ENCODE measurements at regions not wholly inside any gene's neighbourhood (a gene's known extent, or its start where the extent isn't known, plus 50 kb on each side); places are given as distances from the start of the nearest gene placed in this dataset.

DNA sequence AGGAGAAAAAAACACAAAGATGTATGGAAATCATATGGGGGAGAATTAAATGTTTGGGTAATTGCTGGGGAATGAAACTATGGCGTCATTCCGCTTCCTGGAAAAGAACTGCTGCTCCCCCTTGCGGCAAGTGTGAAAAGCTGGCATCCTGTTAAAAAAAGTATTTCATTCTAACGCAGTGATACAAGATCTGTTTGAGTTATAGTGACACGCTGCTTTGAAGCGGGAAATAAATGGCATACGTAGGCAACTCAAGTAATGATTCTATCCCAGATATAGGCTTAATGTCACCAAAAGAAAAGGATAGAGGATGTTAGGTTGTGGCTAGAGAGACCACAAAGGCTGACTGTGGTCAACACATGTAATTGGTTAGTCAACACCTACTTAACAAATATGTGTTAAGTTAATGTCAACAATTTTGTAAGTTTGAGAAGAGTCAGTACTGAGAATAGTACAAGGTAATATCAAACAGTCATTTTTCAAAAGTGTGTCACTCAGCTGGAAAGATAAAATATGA is 70.2 kb upstream of the ALDH1A1 start:
- Mint-ChIP-seq H3K27ac (no peak overlapping the region), H3K4me3 (no peak overlapping the region), H3K4me1 (peaks cover 9% of the 10 kb centered on the region), H3K36me3 (ENCODE audit: low read depth) (no peaks in the 10 kb centered on the region), H3K9me3 (no peaks in the 10 kb centered on the region), H3K27me3 (peaks cover 4% of the 10 kb centered on the region)
- ChIA-PET CTCF (no interaction called here), POLR2A (no interaction called here)
- peak; percentile 56 for DNase-seq

GRCh38 chr9:73022353-73022752 is 69.5 kb upstream of the ALDH1A1 start:
- H3K27me3 Mint-ChIP-seq: peaks cover 7% of the 10 kb centered on the region
- POLR2A ChIA-PET: no interaction called here
- no peaks in the 10 kb centered on the region for H3K9me3 Mint-ChIP-seq
- no peak overlapping the region for H3K4me3 Mint-ChIP-seq
- no peak overlapping the region for H3K27ac Mint-ChIP-seq
- H3K36me3 Mint-ChIP-seq (ENCODE audit: low read depth): no peaks in the 10 kb centered on the region
- CTCF ChIA-PET: no interaction called here
- DNase-seq: no peak
- H3K4me1 Mint-ChIP-seq: peaks cover 9% of the 10 kb centered on the region

DNA sequence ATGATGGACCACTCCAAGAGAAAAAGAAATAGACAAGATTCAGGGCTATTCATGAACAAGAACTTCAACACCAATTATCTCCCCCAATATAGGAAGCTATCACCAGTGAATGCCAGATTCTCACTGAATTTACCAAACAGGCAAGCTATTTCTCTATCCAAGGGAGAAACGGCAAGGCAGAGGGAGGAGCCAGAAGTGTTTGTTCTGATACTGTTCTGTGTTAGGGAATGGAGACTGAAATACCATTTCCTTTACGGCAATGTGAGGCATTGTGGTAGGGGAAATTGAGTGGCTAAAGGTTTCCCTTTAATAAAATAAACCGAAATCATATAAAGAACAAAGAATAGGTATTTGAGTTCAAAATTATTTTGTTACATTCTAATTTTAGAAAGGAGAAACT is 68.0 kb upstream of the ALDH1A1 start:
- Mint-ChIP-seq H3K36me3 (ENCODE audit: low read depth) (no peaks in the 10 kb centered on the region), H3K27me3 (peaks cover 10% of the 10 kb centered on the region), H3K4me3 (no peak overlapping the region), H3K27ac (no peak overlapping the region), H3K4me1 (peaks cover 9% of the 10 kb centered on the region), H3K9me3 (no peaks in the 10 kb centered on the region)
- DNase-seq: no peak
- CTCF ChIA-PET: interaction anchor here (1.3 kb wide), 1 partner anchor 740 kb away, joined by 3 read pairs; no protein-coding TSS in a partner anchor
- POLR2A ChIA-PET: no interaction called here

DNA sequence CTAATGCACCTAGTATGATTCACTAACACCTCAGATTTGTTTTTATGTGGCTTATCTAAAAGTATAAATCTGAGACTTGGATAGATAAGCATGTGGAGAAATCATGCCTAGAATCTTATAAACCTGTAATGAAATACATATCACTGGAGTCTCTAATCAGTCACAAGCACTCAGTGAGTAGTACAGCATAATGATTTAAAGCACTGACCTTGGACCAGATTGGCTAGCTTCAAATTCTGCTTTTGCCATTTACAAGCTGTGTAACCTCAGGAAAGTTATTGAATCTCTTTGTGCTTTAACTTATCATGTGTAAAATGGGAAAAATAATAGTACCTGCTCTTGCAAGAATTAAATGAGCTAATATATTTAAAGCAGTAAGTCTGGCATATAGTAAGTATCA is 61.2 kb upstream of the ALDH1A1 start:
- Mint-ChIP-seq H3K4me3 (no peak overlapping the region), H3K4me1 (no peaks in the 10 kb centered on the region), H3K27ac (no peak overlapping the region), H3K27me3 (peaks cover 19% of the 10 kb centered on the region), H3K9me3 (no peaks in the 10 kb centered on the region), H3K36me3 (ENCODE audit: low read depth) (no peaks in the 10 kb centered on the region)
- ChIA-PET CTCF (interaction anchor here (0.6 kb wide), 1 partner anchor 11 kb away, joined by 6 read pairs; no protein-coding TSS in a partner anchor), POLR2A (no interaction called here)
- DNase-seq: no peak

GRCh38 chr9:73011956-73012355 is 59.1 kb upstream of the ALDH1A1 start:
- Mint-ChIP-seq H3K4me1 (no peaks in the 10 kb centered on the region), H3K4me3 (no peak overlapping the region), H3K27me3 (peaks cover 23% of the 10 kb centered on the region), H3K27ac (no peak overlapping the region), H3K36me3 (ENCODE audit: low read depth) (no peaks in the 10 kb centered on the region), H3K9me3 (no peaks in the 10 kb centered on the region)
- ChIA-PET CTCF (no interaction called here), POLR2A (no interaction called here)
- DNase-seq: no peak

DNA sequence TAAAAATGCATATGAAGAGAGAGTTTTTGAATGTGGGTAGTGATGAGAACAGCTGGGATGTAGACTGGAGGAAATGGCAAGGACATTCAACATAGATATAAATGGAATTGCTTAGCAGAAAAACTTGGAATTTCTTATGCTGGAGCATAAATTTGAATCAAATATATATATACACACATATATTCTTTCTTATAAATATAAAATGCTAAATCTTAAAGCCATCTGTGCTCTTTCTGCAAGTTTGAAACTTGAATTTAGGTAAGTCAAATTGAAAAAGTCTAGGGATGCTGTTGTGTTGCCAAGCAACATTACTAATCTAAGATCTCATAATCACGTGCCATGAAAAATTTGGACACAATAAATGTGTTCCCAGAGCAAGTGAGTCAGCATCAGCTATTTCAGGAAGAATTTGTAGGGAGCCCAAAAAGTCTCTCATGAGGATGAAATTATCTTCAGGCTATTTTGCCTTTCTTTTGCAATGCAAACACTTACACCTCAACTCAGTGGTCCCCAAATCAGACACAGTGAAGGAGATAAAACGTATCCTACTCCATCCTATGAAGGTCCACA is 58.4 kb upstream of the ALDH1A1 start:
- H3K27me3 Mint-ChIP-seq: peaks cover 22% of the 10 kb centered on the region
- no peak overlapping the region for H3K27ac Mint-ChIP-seq
- no peaks in the 10 kb centered on the region for H3K9me3 Mint-ChIP-seq
- ChIA-PET CTCF (no interaction called here), POLR2A (no interaction called here)
- H3K4me3 Mint-ChIP-seq: no peak overlapping the region
- no peaks in the 10 kb centered on the region for H3K36me3 Mint-ChIP-seq (ENCODE audit: low read depth)
- H3K4me1 Mint-ChIP-seq: no peaks in the 10 kb centered on the region
- no peak for DNase-seq

DNA sequence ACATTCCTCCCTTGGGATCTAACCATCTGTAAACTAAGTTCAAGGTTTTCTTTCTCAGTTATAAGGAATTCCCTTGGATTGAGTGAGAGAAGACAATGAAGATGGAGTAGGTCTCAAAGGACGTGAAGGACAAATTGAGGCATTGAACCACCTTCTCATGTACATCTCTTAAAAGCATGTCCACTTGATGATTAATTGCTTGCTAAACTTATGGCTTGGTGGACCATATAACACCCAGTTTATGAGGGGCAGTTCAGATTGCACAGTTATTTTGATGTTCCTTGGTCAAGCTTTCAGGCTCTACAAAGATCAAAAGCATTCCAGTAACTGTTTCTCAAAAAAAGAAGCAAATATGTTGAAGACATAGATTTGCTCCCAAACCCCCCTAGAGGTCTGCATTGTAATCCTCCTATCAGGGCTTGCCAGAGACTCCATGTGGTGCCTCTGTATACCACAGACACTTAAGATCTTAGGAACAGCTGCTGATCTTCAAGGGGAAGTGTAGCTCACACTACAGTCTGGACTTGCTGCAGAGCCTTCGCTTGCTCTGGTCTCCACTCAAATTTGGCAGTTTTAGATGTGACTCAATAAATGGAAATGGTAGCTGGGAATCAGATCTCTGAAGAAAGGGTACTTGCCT is 56.9 kb upstream of the ALDH1A1 start:
- H3K9me3 Mint-ChIP-seq: no peaks in the 10 kb centered on the region
- ChIA-PET CTCF (no interaction called here), POLR2A (no interaction called here)
- peaks cover 22% of the 10 kb centered on the region for H3K27me3 Mint-ChIP-seq
- no peaks in the 10 kb centered on the region for H3K4me1 Mint-ChIP-seq
- DNase-seq: no peak
- no peak overlapping the region for H3K4me3 Mint-ChIP-seq
- H3K27ac Mint-ChIP-seq: no peak overlapping the region
- H3K36me3 Mint-ChIP-seq (ENCODE audit: low read depth): no peaks in the 10 kb centered on the region

DNA sequence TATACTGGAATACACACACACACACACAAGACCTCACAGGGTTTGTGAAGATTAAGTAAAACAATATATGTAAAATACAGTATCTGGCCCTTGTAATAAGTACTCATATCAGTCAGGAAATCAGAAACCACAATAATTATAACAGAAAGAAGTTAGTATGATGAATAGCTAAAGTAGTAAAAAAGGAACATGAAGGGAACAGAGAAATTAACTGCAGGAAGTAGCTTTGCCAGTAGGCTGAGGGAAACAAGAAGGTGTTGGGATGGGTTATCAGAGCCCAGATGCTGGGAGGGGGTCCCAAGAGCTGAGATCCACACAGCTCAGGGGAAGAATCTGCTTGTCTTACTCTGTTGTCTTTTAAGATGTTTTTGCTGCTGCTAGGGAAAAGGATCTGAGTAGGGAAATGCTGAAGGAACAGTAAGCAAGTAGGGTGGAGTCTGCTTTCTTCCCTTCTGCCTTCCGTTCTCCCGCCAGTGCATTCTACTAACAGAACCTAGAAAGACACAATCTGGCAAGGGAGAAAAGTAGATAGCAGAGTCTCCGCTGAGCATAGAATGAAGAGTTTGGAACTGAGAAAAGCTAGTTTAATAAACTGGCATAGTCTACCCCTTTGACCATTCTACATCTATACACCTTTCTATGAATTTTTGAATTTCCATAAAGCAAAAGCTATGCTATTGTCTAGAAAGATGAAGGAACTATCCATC is 55.3 kb upstream of the ALDH1A1 start:
- H3K4me3 Mint-ChIP-seq: no peak overlapping the region
- peaks cover 17% of the 10 kb centered on the region for H3K27me3 Mint-ChIP-seq
- ChIA-PET CTCF (no interaction called here), POLR2A (no interaction called here)
- no peaks in the 10 kb centered on the region for H3K36me3 Mint-ChIP-seq (ENCODE audit: low read depth)
- no peak overlapping the region for H3K27ac Mint-ChIP-seq
- no peaks in the 10 kb centered on the region for H3K9me3 Mint-ChIP-seq
- H3K4me1 Mint-ChIP-seq: no peaks in the 10 kb centered on the region
- no peak for DNase-seq

- Mint-ChIP-seq H3K27ac (no peak overlapping the region), H3K9me3 (no peaks in the 10 kb centered on the region), H3K27me3 (peaks cover 17% of the 10 kb centered on the region), H3K36me3 (ENCODE audit: low read depth) (no peaks in the 10 kb centered on the region), H3K4me3 (no peak overlapping the region), H3K4me1 (no peaks in the 10 kb centered on the region)
- POLR2A ChIA-PET: no interaction called here
- no peak for DNase-seq
- CTCF ChIA-PET: no interaction called here
Observed at GRCh38 chr9:73006986-73007385, 54.1 kb upstream of the ALDH1A1 start.
